GM10248 (cell line): ENCODE measurements at regions not wholly inside any gene's neighbourhood (a gene's known extent, or its start where the extent isn't known, plus 50 kb on each side); places are given as distances from the start of the nearest gene placed in this dataset.
"Not testable (repeated sequence)": the region's sequence is repeated elsewhere in the genome, so short reads cannot be mapped to it uniquely, and the experiment has no call there.

Experiments
- CTCF ChIA-PET: fragments of 300-600 bp; sonication (Branson Sonifier 250); formaldehyde crosslinking; extraction: SDS; loops from one replicate; lab custom pipeline; 2021; ENCODE audit warnings: antibody characterized with exemption; lab: Yijun Ruan, JAX
- POLR2A ChIA-PET: fragments of 350-650 bp; sonication (Branson Sonifier 250); formaldehyde crosslinking; extraction: SDS; loops from one replicate; lab custom pipeline; 2020; ENCODE audit warnings: antibody characterized with exemption; lab: Yijun Ruan, JAX
- DNase-seq: peaks from one replicate; pipeline ENCODE4 v3.0.0; 2012; ENCODE audit errors: extremely low spot score

- CTCF ChIA-PET, POLR2A ChIA-PET, DNase-seq: not testable (repeated sequence)
These were observed 1302.2 kb downstream of the CDH12 start for GRCh38 chr5:21550916-21551315.

- DNase-seq, CTCF ChIA-PET, POLR2A ChIA-PET: not testable (repeated sequence)
These were observed 1305.5 kb downstream of the CDH12 start for GRCh38 chr5:21547656-21548055.

- DNase-seq, POLR2A ChIA-PET, CTCF ChIA-PET: not testable (repeated sequence)
These were observed 1318.0 kb downstream of the CDH12 start for GRCh38 chr5:21535114-21535513.

GRCh38 chr5:21521157-21521556, 1332.0 kb downstream of the CDH12 start:
- POLR2A ChIA-PET: not testable (repeated sequence)

GRCh38 chr5:21496926-21497325, 1356.2 kb downstream of the CDH12 start:
- POLR2A ChIA-PET, DNase-seq, CTCF ChIA-PET: not testable (repeated sequence)

More at GRCh38 chr5:21521157-21521556, 1332.0 kb downstream of the CDH12 start:
- DNase-seq, CTCF ChIA-PET: not testable (repeated sequence)

DNA sequence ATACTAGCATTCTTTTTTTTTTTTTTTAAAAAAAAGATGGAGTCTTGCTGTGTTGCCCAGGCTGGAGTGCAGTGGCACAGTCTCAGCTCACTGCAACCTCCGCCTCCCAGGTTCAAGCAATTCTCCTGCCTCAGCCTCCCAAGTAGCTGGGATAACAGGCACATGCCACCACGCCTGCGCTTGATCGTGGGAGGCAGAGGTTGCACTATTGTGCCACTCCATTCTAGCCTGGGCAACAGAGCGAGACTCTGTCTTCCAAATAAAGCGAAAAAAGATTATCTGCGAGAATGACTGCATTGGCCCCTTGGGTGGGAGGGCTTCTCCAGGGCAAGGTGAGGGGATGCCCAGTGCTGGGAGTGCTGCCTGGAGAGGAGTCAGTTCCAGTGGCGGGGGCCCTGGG, 1357.1 kb downstream of the CDH12 start:
- DNase-seq, CTCF ChIA-PET: not testable (repeated sequence)
- POLR2A ChIA-PET: interaction anchor here (0.7 kb wide), 1 partner anchor 96 kb away, joined by 3 read pairs; no protein-coding TSS in a partner anchor

DNA sequence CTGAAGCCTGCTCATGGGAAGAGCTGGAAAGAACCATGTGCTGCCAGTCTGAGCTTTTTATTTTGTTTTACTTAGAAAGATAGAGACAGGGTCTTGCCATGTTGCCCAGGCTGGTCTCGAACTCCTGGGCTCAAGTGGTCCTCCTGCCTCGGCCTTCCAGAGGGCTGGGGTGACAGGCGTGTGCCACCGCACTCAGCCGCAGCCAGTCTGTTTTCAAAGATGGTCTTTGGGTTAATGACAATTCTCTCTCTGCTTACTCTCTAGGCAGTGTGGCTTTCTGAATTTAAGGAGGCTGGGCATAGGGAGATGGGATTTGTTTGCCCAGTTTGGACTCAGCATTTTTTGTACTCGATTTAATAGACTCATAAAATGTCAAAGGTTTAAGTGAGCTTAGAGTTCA, 1357.9 kb downstream of the CDH12 start:
- CTCF ChIA-PET, DNase-seq: not testable (repeated sequence)
- POLR2A ChIA-PET: interaction anchor here (0.7 kb wide), 1 partner anchor 96 kb away, joined by 3 read pairs; no protein-coding TSS in a partner anchor

DNA sequence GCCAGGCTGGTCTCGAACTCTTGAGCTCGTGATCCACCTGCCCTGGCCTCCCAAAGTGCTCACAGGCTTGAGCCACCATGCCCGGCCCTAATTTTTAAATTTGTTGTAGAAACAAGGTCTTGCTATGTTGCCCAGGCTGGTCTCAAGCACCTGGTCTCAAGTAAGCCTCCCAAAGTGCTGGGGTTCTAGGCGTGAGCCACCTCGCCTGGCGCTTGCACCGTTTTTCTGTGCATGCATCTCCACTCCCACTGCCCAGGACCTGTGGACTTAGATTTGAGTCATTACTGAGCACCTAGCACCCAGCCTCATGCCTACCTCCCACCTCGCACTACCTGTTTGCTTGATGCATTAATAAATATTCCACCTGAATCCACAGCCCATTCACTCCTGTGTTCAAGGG, 1359.1 kb downstream of the CDH12 start:
- POLR2A ChIA-PET, DNase-seq, CTCF ChIA-PET: not testable (repeated sequence)

- POLR2A ChIA-PET, CTCF ChIA-PET, DNase-seq: not testable (repeated sequence)
These were observed 1362.0 kb downstream of the CDH12 start for GRCh38 chr5:21491182-21491581.

DNA sequence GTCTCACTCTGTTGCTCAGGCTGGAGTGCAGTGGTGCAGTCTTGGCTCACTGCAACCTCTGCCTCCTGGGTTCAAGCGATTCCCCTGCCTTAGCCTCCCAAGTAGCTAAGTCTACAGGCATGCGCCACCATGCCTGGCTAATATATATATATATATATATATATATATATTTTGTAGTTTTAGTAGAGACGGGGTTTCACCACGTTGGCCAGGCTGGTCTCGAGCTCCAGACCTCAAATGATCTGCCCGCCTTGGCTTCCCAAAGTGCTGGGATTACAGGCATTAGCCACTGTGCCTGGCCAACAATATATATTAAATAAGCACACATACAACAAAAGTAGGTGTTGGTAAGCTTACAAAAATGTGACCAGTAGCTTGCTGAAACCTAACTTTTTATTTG, 1364.3 kb downstream of the CDH12 start:
- POLR2A ChIA-PET, DNase-seq, CTCF ChIA-PET: not testable (repeated sequence)

- DNase-seq, CTCF ChIA-PET, POLR2A ChIA-PET: not testable (repeated sequence)
These were observed 1367.6 kb downstream of the CDH12 start for GRCh38 chr5:21485458-21486000.

GRCh38 chr5:21484498-21484889, 1368.7 kb downstream of the CDH12 start:
- DNase-seq, POLR2A ChIA-PET, CTCF ChIA-PET: not testable (repeated sequence)

DNA sequence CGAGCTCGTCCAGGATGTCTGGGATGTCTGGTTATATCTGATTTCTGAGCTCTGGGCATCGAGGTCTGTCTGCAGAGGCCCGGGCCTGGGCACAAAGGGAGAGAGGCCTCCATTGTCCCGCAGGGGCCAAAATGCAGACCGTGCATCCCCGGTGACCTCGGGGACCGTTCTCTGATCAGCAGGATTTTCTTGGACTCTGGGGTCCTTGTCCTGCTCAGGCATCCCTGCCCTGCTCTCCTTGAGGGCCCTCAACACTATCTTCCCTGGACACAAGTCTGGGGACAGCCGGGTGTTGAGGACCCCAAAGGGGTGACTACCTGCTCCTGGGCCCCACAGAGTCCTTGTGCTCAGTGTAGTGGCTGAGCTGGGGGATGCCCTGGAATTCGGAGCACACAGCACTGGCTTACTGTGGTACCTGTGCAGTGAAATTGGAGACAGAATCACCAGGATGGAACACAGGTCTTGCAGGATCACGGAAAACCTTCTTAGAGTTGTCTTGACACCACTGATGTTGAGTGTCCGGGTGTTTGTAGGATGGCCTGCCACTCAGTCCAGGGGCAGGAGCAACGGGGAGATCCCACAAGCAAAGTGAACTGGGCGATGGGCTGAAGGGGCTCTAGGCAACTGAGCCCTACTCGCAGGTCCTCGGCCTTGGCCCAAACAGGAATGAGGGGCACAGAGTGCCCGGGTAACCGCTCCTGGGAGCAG, 1369.2 kb downstream of the CDH12 start:
- CTCF ChIA-PET, DNase-seq, POLR2A ChIA-PET: not testable (repeated sequence)

DNA sequence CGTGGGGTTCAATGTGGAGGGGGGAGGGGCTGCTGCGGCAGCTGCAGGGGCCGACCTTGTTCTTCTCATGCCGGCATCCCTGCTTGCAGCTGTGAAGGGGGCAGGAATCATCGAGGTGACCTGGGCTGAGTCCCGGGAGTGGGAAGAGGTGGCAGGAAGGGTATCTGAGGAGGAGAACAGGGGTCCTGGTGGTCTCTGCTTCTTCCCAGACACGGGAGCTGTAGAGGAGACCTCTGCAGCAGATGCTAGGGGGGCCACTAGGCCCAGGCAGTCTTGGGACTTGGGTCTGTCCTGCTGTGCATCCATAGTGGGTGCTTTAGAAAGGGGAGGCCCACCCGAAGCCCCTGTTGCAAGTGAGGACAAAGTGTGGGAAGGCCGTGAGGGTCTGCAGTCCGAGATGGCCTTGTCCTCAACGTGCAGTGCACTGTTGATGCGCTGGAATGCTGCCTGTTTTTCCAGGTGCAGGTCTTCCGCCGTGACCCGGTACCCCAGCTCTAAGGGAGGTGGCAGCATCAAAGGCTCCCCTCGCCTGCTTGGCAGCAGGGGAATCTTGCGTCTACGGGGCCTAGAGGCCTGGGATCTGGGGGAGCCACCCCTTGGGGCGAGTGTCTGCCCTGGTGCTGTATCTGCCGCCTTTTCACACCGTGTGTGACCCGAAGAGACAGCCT, 1370.0 kb downstream of the CDH12 start:
- CTCF ChIA-PET, POLR2A ChIA-PET, DNase-seq: not testable (repeated sequence)

DNA sequence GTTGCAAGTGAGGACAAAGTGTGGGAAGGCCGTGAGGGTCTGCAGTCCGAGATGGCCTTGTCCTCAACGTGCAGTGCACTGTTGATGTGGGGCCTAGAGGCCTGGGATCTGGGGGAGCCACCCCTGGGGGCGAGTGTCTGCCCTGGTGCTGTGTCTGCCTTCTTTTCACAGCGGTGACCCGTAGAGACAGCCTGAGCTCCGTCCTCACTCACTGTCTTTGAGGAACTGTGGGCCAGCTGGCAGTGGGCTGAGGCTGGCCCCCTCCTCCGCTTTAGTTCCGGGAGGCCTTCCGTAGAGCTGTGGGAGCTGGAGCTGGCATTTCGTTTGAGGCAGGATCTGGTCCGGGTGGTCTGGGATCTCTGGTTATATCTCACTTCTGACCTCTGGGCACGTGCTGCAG, 1370.6 kb downstream of the CDH12 start:
- CTCF ChIA-PET, DNase-seq, POLR2A ChIA-PET: not testable (repeated sequence)

DNA sequence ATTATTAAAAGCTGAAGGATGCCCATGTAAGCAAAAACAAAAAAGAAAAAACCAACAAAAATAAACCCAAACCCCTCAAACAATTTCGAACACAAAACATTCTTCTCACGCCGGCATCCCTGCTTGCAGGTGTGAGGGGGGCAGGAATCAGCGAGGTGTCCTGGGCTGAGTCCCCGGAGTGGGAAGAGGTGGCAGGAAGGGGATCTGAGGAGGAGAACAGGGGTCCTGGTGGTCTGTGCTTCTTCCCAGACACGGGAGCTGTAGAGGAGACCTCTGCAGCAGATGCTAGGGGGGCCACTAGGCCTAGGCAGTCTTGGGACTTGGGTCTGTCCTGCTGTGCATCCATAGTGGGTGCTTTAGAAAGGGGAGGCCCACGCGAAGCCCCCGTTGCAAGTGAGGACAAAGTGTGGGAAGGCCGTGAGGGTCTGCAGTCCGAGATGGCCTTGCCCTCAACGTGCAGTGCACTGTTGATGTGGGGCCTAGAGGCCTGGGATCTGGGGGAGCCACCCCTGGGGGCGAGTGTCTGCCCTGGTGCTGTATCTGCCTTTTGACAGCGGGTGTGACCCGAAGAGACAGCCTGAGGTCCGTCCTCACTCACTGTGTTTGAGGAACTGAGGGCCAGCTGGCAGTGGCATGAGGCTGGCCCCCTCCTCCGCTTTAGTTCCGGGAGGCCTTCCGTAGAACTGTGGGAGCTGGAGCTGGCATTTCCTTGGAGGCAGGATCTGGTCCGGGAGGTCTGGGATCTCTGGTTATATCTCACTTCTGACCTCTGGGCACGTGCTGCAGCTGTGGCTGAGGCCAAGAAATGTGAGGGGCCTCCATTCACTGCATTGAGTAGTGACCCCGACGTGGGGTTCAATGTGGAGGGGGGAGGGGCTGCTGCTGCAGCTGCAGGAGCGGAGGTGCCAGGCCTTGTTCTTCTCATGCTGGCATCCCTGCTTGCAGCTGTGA, 1371.5 kb downstream of the CDH12 start:
- POLR2A ChIA-PET, CTCF ChIA-PET, DNase-seq: not testable (repeated sequence)

GRCh38 chr5:21480054-21480453, 1373.1 kb downstream of the CDH12 start:
- CTCF ChIA-PET, POLR2A ChIA-PET, DNase-seq: not testable (repeated sequence)

DNA sequence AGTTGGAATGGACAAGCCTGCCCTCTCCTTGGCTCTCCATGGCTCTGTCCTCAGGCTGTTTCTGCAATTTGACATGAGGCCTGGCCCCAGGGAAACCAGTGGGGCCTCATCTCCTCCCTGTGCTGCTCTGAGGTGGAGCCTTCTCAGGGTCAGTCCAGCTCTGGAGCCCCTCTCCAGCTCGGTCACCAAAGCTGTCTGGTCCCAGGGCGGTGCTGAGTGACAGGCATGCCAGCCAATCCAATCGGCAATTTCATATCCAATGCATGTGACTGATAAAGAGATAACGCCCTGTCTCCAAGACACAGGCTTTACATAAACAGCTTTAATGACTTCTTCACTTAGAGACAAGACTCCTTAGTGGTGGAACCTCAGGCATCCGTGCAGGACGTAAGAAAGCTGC, 1379.2 kb downstream of the CDH12 start:
- POLR2A ChIA-PET, DNase-seq, CTCF ChIA-PET: not testable (repeated sequence)
